Common myeloid progenitor, CD34-positive (primary cell): ENCODE measurements at regions not wholly inside any gene's neighbourhood (a gene's known extent, or its start where the extent isn't known, plus 50 kb on each side); places are given as distances from the start of the nearest gene placed in this dataset.

Experiments
- CTCF ChIA-PET: fragments of 350-600 bp; sonication (Branson Sonifier 250); formaldehyde crosslinking; loops from one replicate; lab custom pipeline; 2021; ENCODE audit warnings: antibody characterized with exemption; lab: Charles Lee
- POLR2A ChIA-PET: fragments of 350-600 bp; sonication (Branson Sonifier 250); formaldehyde crosslinking; loops from one replicate; lab custom pipeline; 2021; ENCODE audit warnings: antibody characterized with exemption; lab: Charles Lee
- DNase-seq, 3 donors: peaks; one replicate each; pipeline versions ENCODE4 v3.0.0 to v3.0.0-alpha.2; 2013
- H3K27ac ChIP-seq, 2 experiments: 1 replicate in 1 of 2; 2 replicates in 1 of 2; pipeline ENCODE4 v1.7.0; 2013; ENCODE audit warnings: inconsistent platforms in 2 of 2, low read length in 2 of 2, mild to moderate bottlenecking in 2 of 2, low read depth in 1 of 2, moderate library complexity in 1 of 2; ENCODE audit not compliant: severe bottlenecking in 2 of 2, insufficient read depth in 1 of 2, poor library complexity in 1 of 2
- H3K27me3 ChIP-seq, 5 experiments: replicated peaks in 2 of 5; 1 replicate in 3 of 5; 2 replicates in 2 of 5; pipeline versions ENCODE4 v1.6.1 to v1.7.0; 2013; ENCODE audit warnings: low read length in 4 of 5, mild to moderate bottlenecking in 2 of 5, moderate library complexity in 2 of 5, inconsistent platforms in 1 of 5; ENCODE audit not compliant: insufficient read depth in 5 of 5, control insufficient read depth in 4 of 5
- H3K36me3 ChIP-seq, 4 experiments: 1 replicate in 2 of 4; 2 replicates in 2 of 4; pipeline versions ENCODE4 v1.6.1 to v1.7.0; 2013; ENCODE audit warnings: low read length in 3 of 4, control low read depth in 1 of 4, mild to moderate bottlenecking in 1 of 4; ENCODE audit not compliant: control insufficient read depth in 4 of 4, insufficient read depth in 4 of 4
- H3K4me1 ChIP-seq, 4 experiments: 1 replicate in 3 of 4; 2 replicates in 1 of 4; pipeline versions ENCODE4 v1.6.1 to v1.7.1; 2013; ENCODE audit warnings: low read length in 3 of 4, mild to moderate bottlenecking in 3 of 4, control low read depth in 1 of 4, inconsistent platforms in 1 of 4, moderate library complexity in 1 of 4; ENCODE audit not compliant: control insufficient read depth in 4 of 4, insufficient read depth in 4 of 4; ENCODE audit errors: control extremely low read depth in 1 of 4
- H3K4me3 ChIP-seq, 7 experiments: 1 replicate in 4 of 7; 2 replicates in 3 of 7; pipeline versions ENCODE4 v1.5.1 to v1.7.0; 2013; ENCODE audit warnings: mild to moderate bottlenecking in 7 of 7, low read length in 6 of 7, moderate library complexity in 6 of 7, inconsistent platforms in 2 of 7, low read depth in 2 of 7, control low read depth in 1 of 7; ENCODE audit not compliant: insufficient read depth in 4 of 7, control insufficient read depth in 1 of 7; ENCODE audit errors: extremely low read depth in 1 of 7
- H3K9me3 ChIP-seq, 5 experiments: 1 replicate in 4 of 5; 2 replicates in 1 of 5; pipeline versions ENCODE4 v1.6.1 to v1.7.1; 2013; ENCODE audit warnings: low read length in 4 of 5, mild to moderate bottlenecking in 2 of 5, inconsistent platforms in 1 of 5, low read depth in 1 of 5, moderate library complexity in 1 of 5; ENCODE audit not compliant: control insufficient read depth in 4 of 5, insufficient read depth in 2 of 5; ENCODE audit errors: control extremely low read depth in 1 of 5
- WGBS: methylation state at CpG from one replicate; pipeline ENCODE4 v1.1.5; 2013; ENCODE audit not compliant: insufficient coverage; 5-methylcytosine and 5-hydroxymethylcytosine counted together

DNA sequence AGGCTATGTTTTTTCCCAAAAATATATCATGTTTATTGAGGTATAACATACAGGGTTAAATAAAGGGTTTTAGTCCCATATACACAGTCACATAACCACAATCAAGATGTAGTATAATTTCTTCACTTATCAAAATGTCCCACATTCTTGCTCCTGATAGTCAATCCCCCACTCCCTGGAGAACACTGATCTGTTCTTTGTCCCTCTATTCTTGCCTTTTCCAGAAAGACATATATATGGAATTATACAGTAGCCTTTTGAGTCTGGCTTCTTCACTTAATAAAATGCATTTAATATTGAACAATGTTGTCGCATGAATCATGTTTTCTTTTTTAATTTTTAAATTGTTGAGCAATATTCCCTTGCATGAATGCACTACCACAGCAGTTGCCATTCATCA lies 1059.7 kb downstream of the TSN start:
- Histone ChIP-seq H3K4me3 (no peak overlapping the region), H3K27me3 (no peaks in the 10 kb centered on the region)

DNA sequence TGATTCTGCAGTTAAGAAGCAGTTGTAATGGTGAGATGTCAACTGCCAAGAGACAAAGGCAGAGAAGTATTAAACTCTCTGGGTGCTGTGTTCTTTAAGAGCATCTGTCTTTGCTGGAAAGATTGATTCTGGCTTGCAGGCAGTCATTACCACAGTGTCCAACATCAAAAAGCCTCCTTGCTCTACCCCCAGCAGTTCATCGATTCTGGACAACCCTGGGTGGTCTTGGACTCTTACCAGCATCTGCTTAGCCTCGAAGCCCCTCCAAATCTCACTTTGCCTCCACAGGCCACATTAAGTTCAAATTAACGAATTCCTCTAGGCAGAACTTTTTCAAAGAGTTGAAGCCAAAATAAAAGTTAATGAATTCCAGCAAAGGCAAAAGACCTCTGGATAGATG lies 1061.4 kb downstream of the TSN start:
- Histone ChIP-seq H3K4me3 (no peak overlapping the region), H3K9me3 (no peaks in the 10 kb centered on the region), H3K27me3 (no peaks in the 10 kb centered on the region), H3K36me3 (no peaks in the 10 kb centered on the region), H3K27ac (no peak overlapping the region), H3K4me1 (no peaks in the 10 kb centered on the region)
- 100% methylated on average over 3 of the region's 3 CpGs for WGBS
- ChIA-PET POLR2A (no interaction called here), CTCF (no interaction called here)
- no peak for DNase-seq

More for the DNA sequence above, 1059.7 kb downstream of the TSN start:
- H3K27ac ChIP-seq = no peak overlapping the region
- POLR2A ChIA-PET = no interaction called here
- H3K36me3 ChIP-seq = no peaks in the 10 kb centered on the region
- CTCF ChIA-PET = no interaction called here
- no peaks in the 10 kb centered on the region for H3K9me3 ChIP-seq
- no peaks in the 10 kb centered on the region for H3K4me1 ChIP-seq
- no CpG with 5 or more reads among the region's 1 CpG for WGBS
- no peak for DNase-seq

DNA sequence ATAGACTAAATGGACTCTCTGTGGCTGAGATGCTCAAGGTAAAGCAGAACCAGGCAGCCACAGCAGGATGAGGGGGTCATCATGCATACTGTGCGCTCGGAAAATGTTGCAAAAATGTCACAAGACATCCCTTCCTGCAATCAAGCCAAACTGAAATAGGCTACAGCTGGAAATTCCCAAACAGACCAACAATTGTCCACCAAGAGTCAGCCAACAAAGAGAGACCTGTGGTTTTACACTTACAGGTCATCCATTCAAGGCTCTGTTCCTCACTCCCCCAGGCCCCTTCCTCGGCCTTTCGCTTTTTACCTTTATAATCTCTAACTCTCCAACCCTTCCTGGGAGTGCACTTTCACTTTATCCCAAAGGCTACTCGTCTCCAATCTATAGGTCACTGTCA lies 1066.9 kb downstream of the TSN start:
- Histone ChIP-seq H3K36me3 (no peaks in the 10 kb centered on the region), H3K4me1 (no peaks in the 10 kb centered on the region), H3K4me3 (no peak overlapping the region), H3K27ac (no peak overlapping the region), H3K9me3 (no peaks in the 10 kb centered on the region), H3K27me3 (peaks cover 0 to 2% (median 0%) of the 10 kb centered on the region in 5 experiments)
- DNase-seq = no peak
- 100% methylated on average over 5 of the region's 5 CpGs for WGBS
- CTCF ChIA-PET = no interaction called here
- POLR2A ChIA-PET = no interaction called here

DNA sequence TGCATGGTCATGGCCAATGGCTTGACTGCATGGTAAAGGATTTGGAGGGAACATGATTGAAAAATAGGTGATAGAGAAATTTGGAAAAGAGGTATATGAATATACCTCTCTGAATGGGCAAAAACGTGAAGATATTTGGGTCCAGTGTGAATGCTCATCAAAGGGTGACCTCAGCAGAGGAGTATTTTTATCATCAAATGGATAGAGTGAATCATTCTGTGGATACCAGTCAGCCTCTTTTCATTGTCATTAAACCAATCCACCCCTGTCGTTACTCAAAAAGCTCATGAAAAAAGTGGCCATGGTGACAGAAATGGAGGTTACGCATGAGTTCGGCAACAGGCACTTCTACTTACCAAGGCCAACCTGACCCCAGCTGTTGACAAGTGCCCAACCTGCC lies 1074.7 kb downstream of the TSN start:
- H3K9me3 ChIP-seq = peaks cover 0 to 3% (median 0%) of the 10 kb centered on the region in 5 experiments
- no peak overlapping the region for H3K27ac ChIP-seq
- H3K27me3 ChIP-seq = no peaks in the 10 kb centered on the region
- H3K4me3 ChIP-seq = no peak overlapping the region
- POLR2A ChIA-PET = no interaction called here
- H3K36me3 ChIP-seq = no peaks in the 10 kb centered on the region
- DNase-seq = no peak
- CTCF ChIA-PET = no interaction called here
- no peaks in the 10 kb centered on the region for H3K4me1 ChIP-seq
- 95% methylated on average over 4 of the region's 4 CpGs for WGBS

DNA sequence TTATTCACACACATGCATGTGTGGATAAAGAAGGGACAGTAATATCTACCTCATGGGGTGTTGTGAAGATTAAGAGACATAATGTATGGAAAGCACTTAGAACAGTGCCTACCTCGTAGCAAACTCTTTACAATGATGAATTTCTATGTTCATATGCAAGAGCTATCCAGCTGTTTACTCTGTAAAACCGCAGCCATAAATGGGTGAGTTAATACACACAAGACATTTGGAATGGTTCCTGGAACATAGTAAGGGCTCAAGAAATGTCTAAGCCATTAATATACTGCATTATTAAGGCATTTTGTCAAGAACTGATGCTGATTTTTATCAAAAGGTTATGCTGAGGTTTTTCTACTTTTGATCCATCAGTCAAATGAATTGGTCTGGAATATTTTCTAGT lies 1076.2 kb downstream of the TSN start:
- CTCF ChIA-PET = no interaction called here
- POLR2A ChIA-PET = no interaction called here
- H3K4me1 ChIP-seq = no peaks in the 10 kb centered on the region
- no peak overlapping the region for H3K4me3 ChIP-seq
- H3K36me3 ChIP-seq = no peaks in the 10 kb centered on the region
- 100% methylated on average over 2 of the region's 2 CpGs for WGBS
- no peaks in the 10 kb centered on the region for H3K27me3 ChIP-seq
- DNase-seq = no peak
- peaks cover 0 to 3% (median 0%) of the 10 kb centered on the region in 5 experiments for H3K9me3 ChIP-seq
- H3K27ac ChIP-seq = no peak overlapping the region

DNA sequence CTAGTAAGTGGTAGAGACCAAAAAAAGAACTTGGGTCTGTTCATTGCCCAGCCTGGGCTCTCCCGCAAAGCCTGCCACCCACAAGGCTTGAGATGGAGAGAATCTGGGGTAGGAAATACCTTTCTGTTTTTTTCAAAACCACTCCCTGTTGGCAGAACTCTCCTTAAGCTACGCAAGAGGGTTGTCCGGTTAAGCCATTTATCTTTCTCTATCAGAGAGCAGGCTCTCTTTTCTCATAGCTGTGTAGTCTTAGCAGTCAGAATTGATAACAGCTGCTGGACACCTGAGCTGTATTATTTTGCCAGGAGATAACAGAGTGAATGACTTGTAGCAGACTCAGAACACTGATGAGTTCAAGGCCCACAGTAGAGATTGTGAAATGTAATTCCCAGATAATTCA lies 1088.1 kb downstream of the TSN start:
- H3K27ac ChIP-seq = no peak overlapping the region
- H3K4me3 ChIP-seq = no peak overlapping the region
- H3K4me1 ChIP-seq = no peaks in the 10 kb centered on the region
- 93% methylated on average over 3 of the region's 3 CpGs for WGBS
- H3K36me3 ChIP-seq = no peaks in the 10 kb centered on the region
- H3K27me3 ChIP-seq = no peaks in the 10 kb centered on the region
- ChIA-PET POLR2A (no interaction called here), CTCF (no interaction called here)
- no peak for DNase-seq
- H3K9me3 ChIP-seq = no peaks in the 10 kb centered on the region

DNA sequence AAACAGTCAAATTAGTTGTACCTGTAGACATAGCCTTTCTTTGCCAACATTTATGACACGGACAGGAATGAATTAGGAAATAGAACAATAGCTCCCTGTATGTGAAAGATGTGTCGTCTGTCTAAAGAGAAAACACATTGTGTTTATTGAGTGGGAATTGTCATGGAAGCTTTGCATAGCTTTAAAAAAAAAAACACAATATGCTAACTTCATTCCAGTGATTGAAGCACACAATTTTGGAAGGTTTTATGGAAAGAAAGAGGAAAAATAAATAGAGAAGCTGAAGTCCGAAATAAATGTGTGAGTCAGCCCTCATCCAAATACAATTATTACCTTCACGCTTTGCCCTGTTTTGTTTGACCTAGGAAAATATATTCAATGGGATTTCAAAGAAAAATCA lies 1095.7 kb downstream of the TSN start:
- Histone ChIP-seq H3K9me3 (peaks cover 0 to 2% (median 0%) of the 10 kb centered on the region in 5 experiments), H3K4me3 (no peak overlapping the region), H3K27me3 (no peaks in the 10 kb centered on the region), H3K27ac (no peak overlapping the region), H3K4me1 (no peaks in the 10 kb centered on the region), H3K36me3 (no peaks in the 10 kb centered on the region)
- no peak for DNase-seq
- POLR2A ChIA-PET = interaction anchor here (0.5 kb wide), 1 partner anchor 235 kb away, joined by 3 read pairs; no protein-coding TSS in a partner anchor
- 100% methylated on average over 1 of the region's 4 CpGs for whole genome bisulfite sequencing
- CTCF ChIA-PET = no interaction called here
